ENCODE measurements at regions not wholly inside any gene's neighbourhood (a gene's known extent, or its start where the extent isn't known, plus 50 kb on each side); places are given as distances from the start of the nearest gene placed in this dataset.

DNA sequence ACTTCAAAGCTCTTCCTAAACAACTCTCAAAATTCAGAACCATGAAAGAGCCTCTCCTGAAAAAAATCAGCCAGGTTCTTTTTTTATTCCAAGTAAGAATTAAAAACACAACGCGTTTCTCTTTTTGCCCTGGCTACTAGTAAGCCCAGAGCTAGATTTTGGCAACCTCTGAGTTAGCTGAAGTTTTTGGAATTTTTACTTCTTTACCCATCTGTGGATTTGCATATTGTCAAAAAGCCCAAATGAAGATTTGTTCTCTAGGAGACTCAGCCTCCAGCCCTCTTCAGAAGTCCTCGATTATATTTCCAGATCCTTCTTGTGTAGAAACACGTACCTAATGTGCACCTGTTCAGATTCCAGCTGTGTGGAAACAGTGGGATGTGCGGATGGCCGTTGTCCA, 517.9 kb downstream of the TBC1D22A start:
- H2AFZ ChIP-seq (ENCODE audit: low read length), result no peak overlapping the region
- H3K4me3 ChIP-seq (replicated peaks in 1 of 3; ENCODE audit: insufficient read depth in 1 of 3, low read depth in 2 of 3, low read length in 3 of 3), result no peak overlapping the region
- no peak for ATAC-seq
- in situ Hi-C loops (cut with HindIII; ENCODE audit: extremely low pct_ligation_motif_present, low pct_unique_long_range_greater_than_20kb) (no loop called here), intact Hi-C loops (cut with micrococcal nuclease; ENCODE audit: unreplicated experiment) (no loop called here)
- no TSS peak for BruUV-seq (replicated peaks)
- no peak for FAIRE-seq
- H3K36me3 ChIP-seq (replicated peaks in 1 of 2; ENCODE audit: control insufficient read depth in 1 of 2, insufficient read depth in 2 of 2, low read length in 2 of 2), result no peaks in the 10 kb centered on the region
- DNase-seq (ENCODE audit: low spot score), result no peak
- TF ChIP-seq, protein P1, sequence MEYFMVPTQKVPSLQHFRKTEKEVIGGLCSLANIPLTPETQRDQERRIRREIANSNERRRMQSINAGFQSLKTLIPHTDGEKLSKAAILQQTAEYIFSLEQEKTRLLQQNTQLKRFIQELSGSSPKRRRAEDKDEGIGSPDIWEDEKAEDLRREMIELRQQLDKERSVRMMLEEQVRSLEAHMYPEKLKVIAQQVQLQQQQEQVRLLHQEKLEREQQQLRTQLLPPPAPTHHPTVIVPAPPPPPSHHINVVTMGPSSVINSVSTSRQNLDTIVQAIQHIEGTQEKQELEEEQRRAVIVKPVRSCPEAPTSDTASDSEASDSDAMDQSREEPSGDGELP (IDR thresholded peaks at IDR 0.05; ENCODE audit: borderline replicate concordance, low read depth), result no peak
- no peak overlapping the region for H3K27ac ChIP-seq (ENCODE audit: extremely low read length, insufficient read depth, low read length)
- POLR2A ChIA-PET, result no interaction called here
- H3K9me3 ChIP-seq (ENCODE audit: low read length), result no peaks in the 10 kb centered on the region
- CTCF ChIA-PET (ENCODE audit: low intra/inter-chr PET ratio, low total read pairs), result no interaction called here
- 10% methylated on average over 6 of the region's 6 CpGs for WGBS (ENCODE audit: low lambda C conversion rate)
- no peaks in the 10 kb centered on the region for H3K79me2 ChIP-seq (ENCODE audit: insufficient read depth, low read length)
- peaks cover 5 to 82% of the 10 kb centered on the region in 2 experiments; a peak in 4 of 5 replicates for H3K27me3 ChIP-seq (ENCODE audit: control insufficient read depth in 1 of 2, insufficient read depth in 2 of 2, low read length in 2 of 2)
- no peaks in the 10 kb centered on the region for H3K4me1 ChIP-seq (ENCODE audit: insufficient read depth, low read length)
- H3K9ac ChIP-seq (ENCODE audit: insufficient read depth, low read depth, low read length), result no peak overlapping the region
- H3K4me2 ChIP-seq (ENCODE audit: low read depth, low read length), result no peak overlapping the region
- H4K20me1 ChIP-seq (ENCODE audit: insufficient read depth, low read length), result 0 out of 2 replicates have a peak, but pooled peaks cover 3% of the 10 kb centered on the region

DNA sequence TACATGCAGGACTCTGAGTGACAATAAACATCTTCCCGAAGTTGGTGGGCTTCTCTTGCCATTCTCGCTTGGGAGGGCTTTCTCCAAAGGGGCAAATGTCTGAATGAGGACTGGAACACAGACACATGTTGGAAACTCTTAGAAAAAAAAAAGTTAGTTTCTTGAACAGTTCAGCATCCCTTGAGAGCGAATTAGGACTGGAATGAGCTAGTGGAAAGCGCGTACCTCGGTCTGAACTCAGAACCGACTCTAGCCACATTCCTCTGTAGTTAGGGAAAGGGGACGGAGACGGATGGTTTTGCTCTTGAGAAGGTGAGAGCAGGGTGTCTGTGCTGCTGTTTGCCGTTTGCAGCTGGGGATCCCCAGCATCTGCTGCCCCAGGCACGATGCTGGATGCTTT, 517.3 kb downstream of the TBC1D22A start:
- in situ Hi-C loops (cut with HindIII; ENCODE audit: extremely low pct_ligation_motif_present, low pct_unique_long_range_greater_than_20kb) (no loop called here), intact Hi-C loops (cut with micrococcal nuclease; ENCODE audit: unreplicated experiment) (no loop called here)
- Histone ChIP-seq H3K9me3 (ENCODE audit: low read length) (no peaks in the 10 kb centered on the region), H2AFZ (ENCODE audit: low read length) (no peak overlapping the region), H3K4me3 (replicated peaks in 1 of 3; ENCODE audit: insufficient read depth in 1 of 3, low read depth in 2 of 3, low read length in 3 of 3) (no peak overlapping the region), H3K79me2 (ENCODE audit: insufficient read depth, low read length) (no peaks in the 10 kb centered on the region), H4K20me1 (ENCODE audit: insufficient read depth, low read length) (0 out of 2 replicates have a peak, but pooled peaks cover 3% of the 10 kb centered on the region), H3K4me2 (ENCODE audit: low read depth, low read length) (no peak overlapping the region), H3K4me1 (ENCODE audit: insufficient read depth, low read length) (no peaks in the 10 kb centered on the region), H3K27me3 (ENCODE audit: control insufficient read depth in 1 of 2, insufficient read depth in 2 of 2, low read length in 2 of 2) (peaks cover 5 to 82% of the 10 kb centered on the region in 2 experiments; a peak in 4 of 5 replicates), H3K9ac (ENCODE audit: insufficient read depth, low read depth, low read length) (no peak overlapping the region), H3K36me3 (replicated peaks in 1 of 2; ENCODE audit: control insufficient read depth in 1 of 2, insufficient read depth in 2 of 2, low read length in 2 of 2) (no peaks in the 10 kb centered on the region), H3K27ac (ENCODE audit: extremely low read length, insufficient read depth, low read length) (no peak overlapping the region)
- no peak for FAIRE-seq
- DNase-seq (ENCODE audit: low spot score), result no peak
- WGBS (ENCODE audit: low lambda C conversion rate), result 1% methylated on average over 11 of the region's 11 CpGs
- ATAC-seq, result no peak
- ChIA-PET CTCF (ENCODE audit: low intra/inter-chr PET ratio, low total read pairs) (no interaction called here), POLR2A (no interaction called here)
- no TSS peak for BruUV-seq (replicated peaks)
- TF ChIP-seq ETV5 (CRISPR knock-in tag; IDR thresholded peaks at IDR 0.05; ENCODE audit: borderline replicate concordance) (no peak), PHF5A (CRISPR knock-in tag; IDR thresholded peaks at IDR 0.05; ENCODE audit: low read depth, unreplicated experiment) (no peak), AGO2 (optimal IDR thresholded peaks at IDR 0.05; ENCODE audit: low read depth, low read length) (no peak), ZSCAN30 (CRISPR knock-in tag; IDR thresholded peaks at IDR 0.05) (no peak), THYN1 (CRISPR knock-in tag; IDR thresholded peaks at IDR 0.05; ENCODE audit: borderline replicate concordance, low read depth) (no peak)
- TF ChIP-seq, protein P2, sequence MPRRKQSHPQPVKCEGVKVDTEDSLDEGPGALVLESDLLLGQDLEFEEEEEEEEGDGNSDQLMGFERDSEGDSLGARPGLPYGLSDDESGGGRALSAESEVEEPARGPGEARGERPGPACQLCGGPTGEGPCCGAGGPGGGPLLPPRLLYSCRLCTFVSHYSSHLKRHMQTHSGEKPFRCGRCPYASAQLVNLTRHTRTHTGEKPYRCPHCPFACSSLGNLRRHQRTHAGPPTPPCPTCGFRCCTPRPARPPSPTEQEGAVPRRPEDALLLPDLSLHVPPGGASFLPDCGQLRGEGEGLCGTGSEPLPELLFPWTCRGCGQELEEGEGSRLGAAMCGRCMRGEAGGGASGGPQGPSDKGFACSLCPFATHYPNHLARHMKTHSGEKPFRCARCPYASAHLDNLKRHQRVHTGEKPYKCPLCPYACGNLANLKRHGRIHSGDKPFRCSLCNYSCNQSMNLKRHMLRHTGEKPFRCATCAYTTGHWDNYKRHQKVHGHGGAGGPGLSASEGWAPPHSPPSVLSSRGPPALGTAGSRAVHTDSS (CRISPR knock-in tag; conservative IDR thresholded peaks at IDR 0.05), result no peak
- TF ChIP-seq, protein P3, sequence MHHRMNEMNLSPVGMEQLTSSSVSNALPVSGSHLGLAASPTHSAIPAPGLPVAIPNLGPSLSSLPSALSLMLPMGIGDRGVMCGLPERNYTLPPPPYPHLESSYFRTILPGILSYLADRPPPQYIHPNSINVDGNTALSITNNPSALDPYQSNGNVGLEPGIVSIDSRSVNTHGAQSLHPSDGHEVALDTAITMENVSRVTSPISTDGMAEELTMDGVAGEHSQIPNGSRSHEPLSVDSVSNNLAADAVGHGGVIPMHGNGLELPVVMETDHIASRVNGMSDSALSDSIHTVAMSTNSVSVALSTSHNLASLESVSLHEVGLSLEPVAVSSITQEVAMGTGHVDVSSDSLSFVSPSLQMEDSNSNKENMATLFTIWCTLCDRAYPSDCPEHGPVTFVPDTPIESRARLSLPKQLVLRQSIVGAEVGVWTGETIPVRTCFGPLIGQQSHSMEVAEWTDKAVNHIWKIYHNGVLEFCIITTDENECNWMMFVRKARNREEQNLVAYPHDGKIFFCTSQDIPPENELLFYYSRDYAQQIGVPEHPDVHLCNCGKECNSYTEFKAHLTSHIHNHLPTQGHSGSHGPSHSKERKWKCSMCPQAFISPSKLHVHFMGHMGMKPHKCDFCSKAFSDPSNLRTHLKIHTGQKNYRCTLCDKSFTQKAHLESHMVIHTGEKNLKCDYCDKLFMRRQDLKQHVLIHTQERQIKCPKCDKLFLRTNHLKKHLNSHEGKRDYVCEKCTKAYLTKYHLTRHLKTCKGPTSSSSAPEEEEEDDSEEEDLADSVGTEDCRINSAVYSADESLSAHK (CRISPR knock-in tag; IDR thresholded peaks at IDR 0.05; ENCODE audit: borderline replicate concordance), result no peak

Data from HepG2 (cell line).